ENCODE measurements at regions not wholly inside any gene's neighbourhood (a gene's known extent, or its start where the extent isn't known, plus 50 kb on each side); places are given as distances from the start of the nearest gene placed in this dataset.
"Not testable (repeated sequence)": the region's sequence is repeated elsewhere in the genome, so short reads cannot be mapped to it uniquely, and the experiment has no call there.

DNA sequence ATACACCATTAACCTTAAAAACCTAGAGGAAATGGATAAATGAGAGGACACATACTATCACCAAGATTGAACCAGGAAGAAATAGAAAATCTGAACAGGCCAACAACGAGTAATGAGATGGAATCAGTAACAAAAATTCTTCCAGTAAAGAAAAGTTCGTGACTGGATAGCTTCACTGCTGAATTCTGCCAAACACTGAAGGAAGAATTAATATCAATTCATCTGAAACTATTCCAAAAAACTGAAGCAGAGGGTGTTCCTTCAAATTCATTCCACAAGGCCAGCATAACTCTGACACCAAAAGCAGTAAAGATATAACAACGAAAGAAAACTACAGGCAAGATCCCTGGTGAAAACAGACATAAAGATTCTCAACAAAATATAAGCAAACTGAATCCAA is 195.8 kb upstream of the GPR149 start:
- no peak for DNase-seq
- Histone ChIP-seq H3K9me3 (peaks cover 0 to 7% (median 0%) of the 10 kb centered on the region in 4 donors), H3K4me3 (no peak overlapping the region), H3K36me3 (no peaks in the 10 kb centered on the region), H3K27me3 (no peaks in the 10 kb centered on the region), H3K27ac (no peak overlapping the region), H3K4me1 (no peaks in the 10 kb centered on the region)
- intact Hi-C loops (cut with DNase I; ENCODE audit: low total_unique reads), result no loop called here
- 79 to 91% (median 84%) methylated on average over 3 of the region's 3 CpGs for WGBS, 5 donors
- no peak for TF ChIP-seq POLR2A (IDR thresholded peaks at IDR 0.05)
- TF ChIP-seq EP300 (IDR thresholded peaks at IDR 0.05), result no peak
- TF ChIP-seq, protein P1, sequence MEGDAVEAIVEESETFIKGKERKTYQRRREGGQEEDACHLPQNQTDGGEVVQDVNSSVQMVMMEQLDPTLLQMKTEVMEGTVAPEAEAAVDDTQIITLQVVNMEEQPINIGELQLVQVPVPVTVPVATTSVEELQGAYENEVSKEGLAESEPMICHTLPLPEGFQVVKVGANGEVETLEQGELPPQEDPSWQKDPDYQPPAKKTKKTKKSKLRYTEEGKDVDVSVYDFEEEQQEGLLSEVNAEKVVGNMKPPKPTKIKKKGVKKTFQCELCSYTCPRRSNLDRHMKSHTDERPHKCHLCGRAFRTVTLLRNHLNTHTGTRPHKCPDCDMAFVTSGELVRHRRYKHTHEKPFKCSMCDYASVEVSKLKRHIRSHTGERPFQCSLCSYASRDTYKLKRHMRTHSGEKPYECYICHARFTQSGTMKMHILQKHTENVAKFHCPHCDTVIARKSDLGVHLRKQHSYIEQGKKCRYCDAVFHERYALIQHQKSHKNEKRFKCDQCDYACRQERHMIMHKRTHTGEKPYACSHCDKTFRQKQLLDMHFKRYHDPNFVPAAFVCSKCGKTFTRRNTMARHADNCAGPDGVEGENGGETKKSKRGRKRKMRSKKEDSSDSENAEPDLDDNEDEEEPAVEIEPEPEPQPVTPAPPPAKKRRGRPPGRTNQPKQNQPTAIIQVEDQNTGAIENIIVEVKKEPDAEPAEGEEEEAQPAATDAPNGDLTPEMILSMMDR (IDR thresholded peaks at IDR 0.05), result no peak
- no peak for TF ChIP-seq POLR2AphosphoS5 (IDR thresholded peaks at IDR 0.05)

DNA sequence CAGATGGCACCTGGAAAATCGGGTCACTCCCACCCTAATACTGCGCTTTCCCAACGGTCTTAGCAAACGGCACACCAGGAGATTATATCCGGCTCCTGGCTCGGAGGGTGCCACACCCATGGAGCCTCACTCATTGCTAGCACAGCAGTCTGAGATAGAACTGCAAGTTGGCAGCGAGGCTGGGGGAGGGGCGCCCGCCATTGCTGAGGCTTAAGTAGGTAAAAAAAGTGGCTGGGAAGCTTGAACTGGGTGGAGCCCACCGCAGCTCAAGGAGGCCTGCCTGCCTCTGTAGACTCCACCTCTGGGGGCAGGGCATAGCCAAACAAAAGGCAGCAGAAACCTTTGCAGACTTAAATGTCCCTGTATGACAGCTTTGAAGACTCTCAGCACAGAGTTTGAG is 189.6 kb upstream of the GPR149 start:
- DNase-seq; H3K27ac ChIP-seq; H3K4me3 ChIP-seq; intact Hi-C loops (cut with DNase I; ENCODE audit: low total_unique reads); H3K4me1 ChIP-seq; H3K27me3 ChIP-seq; H3K36me3 ChIP-seq: not testable (repeated sequence)
- WGBS, 5 donors, result 86 to 96% (median 92%) methylated on average over 10 of the region's 10 CpGs
- H3K9me3 ChIP-seq, result peaks cover 0 to 19% (median 12%) of the 10 kb centered on the region in 4 donors

GRCh38 chr3:154616298-154616697 is 186.3 kb upstream of the GPR149 start:
- Histone ChIP-seq H3K4me3 (no peak overlapping the region), H3K9me3 (peaks cover 0 to 19% (median 12%) of the 10 kb centered on the region in 4 donors), H3K27ac (no peak overlapping the region), H3K36me3 (no peaks in the 10 kb centered on the region), H3K4me1 (no peaks in the 10 kb centered on the region), H3K27me3 (no peaks in the 10 kb centered on the region)
- no peak for TF ChIP-seq EP300 (IDR thresholded peaks at IDR 0.05)
- TF ChIP-seq POLR2A (IDR thresholded peaks at IDR 0.05), result no peak
- TF ChIP-seq, protein P1 (IDR thresholded peaks at IDR 0.05), result no peak
- TF ChIP-seq POLR2AphosphoS5 (IDR thresholded peaks at IDR 0.05), result no peak
- no peak for DNase-seq
- intact Hi-C loops (cut with DNase I; ENCODE audit: low total_unique reads), result no loop called here
- WGBS, 5 donors, result 82 to 92% (median 86%) methylated on average over 3 to 4 of the region's 4 CpGs; no CpG with 5 or more reads in 1 of the 5 donors

- intact Hi-C loops (cut with DNase I; ENCODE audit: low total_unique reads), result no loop called here
- peak in 1 of 2 donors; percentile 23 for DNase-seq
- TF ChIP-seq POLR2A (IDR thresholded peaks at IDR 0.05) (no peak), EP300 (IDR thresholded peaks at IDR 0.05) (no peak), POLR2AphosphoS5 (IDR thresholded peaks at IDR 0.05) (no peak)
- TF ChIP-seq, protein P1 (IDR thresholded peaks at IDR 0.05), result no peak
- WGBS, 5 donors, result 24 to 37% (median 27%) methylated on average over 3 of the region's 3 CpGs
- no peaks in the 10 kb centered on the region for H3K27me3 ChIP-seq
- no peaks in the 10 kb centered on the region for H3K36me3 ChIP-seq
- H3K9me3 ChIP-seq, result peaks cover 0 to 19% (median 12%) of the 10 kb centered on the region in 4 donors
- no peak overlapping the region for H3K4me3 ChIP-seq
- no peaks in the 10 kb centered on the region for H3K4me1 ChIP-seq
- no peak overlapping the region for H3K27ac ChIP-seq
These were observed 185.5 kb upstream of the GPR149 start for GRCh38 chr3:154615471-154615870.

GRCh38 chr3:154614601-154615000 is 184.6 kb upstream of the GPR149 start:
- peak in 1 of 2 donors; percentile 18 for DNase-seq
- intact Hi-C loops (cut with DNase I; ENCODE audit: low total_unique reads), result no loop called here
- peaks cover 0 to 15% (median 5%) of the 10 kb centered on the region in 4 donors for H3K9me3 ChIP-seq
- no peaks in the 10 kb centered on the region for H3K36me3 ChIP-seq
- 21 to 42% (median 35%) methylated on average over 3 of the region's 3 CpGs for WGBS, 5 donors
- no peak overlapping the region for H3K4me3 ChIP-seq
- no peaks in the 10 kb centered on the region for H3K27me3 ChIP-seq
- no peak for TF ChIP-seq POLR2AphosphoS5 (IDR thresholded peaks at IDR 0.05)
- no peak for TF ChIP-seq EP300 (IDR thresholded peaks at IDR 0.05)
- TF ChIP-seq, protein P1 (IDR thresholded peaks at IDR 0.05), result no peak
- no peak for TF ChIP-seq POLR2A (IDR thresholded peaks at IDR 0.05)
- H3K4me1 ChIP-seq, result no peaks in the 10 kb centered on the region
- no peak overlapping the region for H3K27ac ChIP-seq

Measured in stomach (tissue), 8 donors.